Activated CD4-positive, alpha-beta memory T cell treated with anti-CD3 and anti-CD28 coated beads for 36 hours (primary cell): ENCODE measurements at regions not wholly inside any gene's neighbourhood (a gene's known extent, or its start where the extent isn't known, plus 50 kb on each side); places are given as distances from the start of the nearest gene placed in this dataset.

ENCODE experiments used
- CTCF ChIA-PET: fragments of 350-600 bp; sonication (Branson Sonifier 250); formaldehyde crosslinking; loops from one replicate; lab custom pipeline; 2021; ENCODE audit warnings: antibody characterized with exemption, inconsistent platforms; lab: Charles Lee
- POLR2A ChIA-PET: fragments of 350-600 bp; sonication (Branson Sonifier 250); formaldehyde crosslinking; loops from one replicate; lab custom pipeline; 2021; ENCODE audit warnings: antibody characterized with exemption; lab: Charles Lee
- DNase-seq: peaks from one replicate; pipeline ENCODE4 v3.0.0-alpha.2; 2020
- H3K27ac Mint-ChIP-seq: one replicate; pipeline ENCODE4 v1.8.0; 2021; ENCODE audit warnings: mixed read lengths
- H3K27me3 Mint-ChIP-seq: one replicate; pipeline ENCODE4 v1.8.0; 2021; ENCODE audit warnings: mixed read lengths
- H3K36me3 Mint-ChIP-seq: one replicate; pipeline ENCODE4 v1.8.0; 2021; ENCODE audit warnings: mixed read lengths
- H3K4me1 Mint-ChIP-seq: one replicate; pipeline ENCODE4 v1.8.0; 2021; ENCODE audit warnings: low read depth, mixed read lengths
- H3K4me3 Mint-ChIP-seq: one replicate; pipeline ENCODE4 v1.8.0; 2021; ENCODE audit warnings: mild to moderate bottlenecking, mixed read lengths
- H3K9me3 Mint-ChIP-seq: one replicate; pipeline ENCODE4 v1.8.0; 2021; ENCODE audit warnings: mixed read lengths
- intact Hi-C: fragments of 100-400 bp; cut with micrococcal nuclease; formaldehyde crosslinking; loops from one replicate; pipeline ENCODE4 v1.15.1; 2023

GRCh38 chr12:66932126-66932525, 253.2 kb upstream of the GRIP1 start:
- intact Hi-C loops = no loop called here
- no peaks in the 10 kb centered on the region for H3K9me3 Mint-ChIP-seq
- no peaks in the 10 kb centered on the region for H3K36me3 Mint-ChIP-seq
- no peak overlapping the region for H3K27ac Mint-ChIP-seq
- no peak overlapping the region for H3K4me3 Mint-ChIP-seq
- H3K4me1 Mint-ChIP-seq = peaks cover 11% of the 10 kb centered on the region
- ChIA-PET CTCF (no interaction called here), POLR2A (no interaction called here)
- no peak for DNase-seq
- peaks cover 8% of the 10 kb centered on the region for H3K27me3 Mint-ChIP-seq

GRCh38 chr12:66934302-66935062, 255.6 kb upstream of the GRIP1 start:
- ChIA-PET POLR2A (no interaction called here), CTCF (no interaction called here)
- Mint-ChIP-seq H3K36me3 (no peaks in the 10 kb centered on the region), H3K9me3 (no peaks in the 10 kb centered on the region), H3K27ac (no peak overlapping the region), H3K4me3 (no peak overlapping the region), H3K4me1 (peaks cover 4% of the 10 kb centered on the region), H3K27me3 (peaks cover 5% of the 10 kb centered on the region)
- no peak for DNase-seq
- intact Hi-C loops = no loop called here

GRCh38 chr12:66941150-66941549, 262.3 kb upstream of the GRIP1 start:
- no peak for DNase-seq
- Mint-ChIP-seq H3K4me3 (no peak overlapping the region), H3K9me3 (no peaks in the 10 kb centered on the region), H3K4me1 (peaks cover 8% of the 10 kb centered on the region), H3K27ac (no peak overlapping the region), H3K27me3 (peaks cover 2% of the 10 kb centered on the region), H3K36me3 (no peaks in the 10 kb centered on the region)
- CTCF ChIA-PET = no interaction called here
- POLR2A ChIA-PET = interaction anchor here (1.3 kb wide), 1 partner anchor 12 kb away, joined by 4 read pairs; no protein-coding TSS in a partner anchor
- intact Hi-C loops = loop anchor here (1.0 kb wide), 1 partner anchor 12 kb away; no protein-coding TSS in a partner anchor

GRCh38 chr12:66942741-66943465, 264.0 kb upstream of the GRIP1 start:
- no peaks in the 10 kb centered on the region for H3K9me3 Mint-ChIP-seq
- intact Hi-C loops = no loop called here
- H3K4me1 Mint-ChIP-seq = peaks cover 19% of the 10 kb centered on the region
- no peak overlapping the region for H3K27ac Mint-ChIP-seq
- no peak overlapping the region for H3K4me3 Mint-ChIP-seq
- POLR2A ChIA-PET = no interaction called here
- H3K27me3 Mint-ChIP-seq = peaks cover 2% of the 10 kb centered on the region
- DNase-seq = no peak
- H3K36me3 Mint-ChIP-seq = no peaks in the 10 kb centered on the region
- CTCF ChIA-PET = no interaction called here

GRCh38 chr12:66944365-66944764, 265.5 kb upstream of the GRIP1 start:
- intact Hi-C loops = no loop called here
- POLR2A ChIA-PET = no interaction called here
- Mint-ChIP-seq H3K27ac (no peak overlapping the region), H3K27me3 (peaks cover 4% of the 10 kb centered on the region), H3K4me3 (no peak overlapping the region), H3K4me1 (peaks cover 19% of the 10 kb centered on the region), H3K36me3 (no peaks in the 10 kb centered on the region), H3K9me3 (no peaks in the 10 kb centered on the region)
- CTCF ChIA-PET = no interaction called here
- DNase-seq = no peak

- DNase-seq = no peak
- ChIA-PET CTCF (no interaction called here), POLR2A (no interaction called here)
- Mint-ChIP-seq H3K4me1 (peaks cover 19% of the 10 kb centered on the region), H3K9me3 (no peaks in the 10 kb centered on the region), H3K36me3 (no peaks in the 10 kb centered on the region), H3K27ac (no peak overlapping the region), H3K4me3 (no peak overlapping the region), H3K27me3 (peaks cover 4% of the 10 kb centered on the region)
- intact Hi-C loops = no loop called here
Measured at GRCh38 chr12:66945189-66945817, 266.4 kb upstream of the GRIP1 start.

GRCh38 chr12:66947119-66947518, 268.2 kb upstream of the GRIP1 start:
- CTCF ChIA-PET = interaction anchor here (0.6 kb wide), 2 partner anchors 37 to 478 kb away, joined by 3 read pairs; no protein-coding TSS in a partner anchor
- peaks cover 5% of the 10 kb centered on the region for H3K27me3 Mint-ChIP-seq
- peak; percentile 19 for DNase-seq
- no peak overlapping the region for H3K27ac Mint-ChIP-seq
- no peaks in the 10 kb centered on the region for H3K36me3 Mint-ChIP-seq
- intact Hi-C loops = loop anchor here (1.0 to 2.0 kb wide), 3 partner anchors 17 to 32 kb away; no protein-coding TSS in a partner anchor
- H3K9me3 Mint-ChIP-seq = no peaks in the 10 kb centered on the region
- no peak overlapping the region for H3K4me3 Mint-ChIP-seq
- peaks cover 10% of the 10 kb centered on the region for H3K4me1 Mint-ChIP-seq
- POLR2A ChIA-PET = interaction anchor here (0.6 kb wide), 1 partner anchor 1175 kb away, joined by 3 read pairs; no protein-coding TSS in a partner anchor

GRCh38 chr12:66952668-66953067, 273.8 kb upstream of the GRIP1 start:
- Mint-ChIP-seq H3K27me3 (peaks cover 3% of the 10 kb centered on the region), H3K4me1 (peaks cover 2% of the 10 kb centered on the region), H3K36me3 (no peaks in the 10 kb centered on the region), H3K9me3 (no peaks in the 10 kb centered on the region), H3K27ac (no peak overlapping the region), H3K4me3 (no peak overlapping the region)
- intact Hi-C loops = no loop called here
- DNase-seq = no peak
- ChIA-PET POLR2A (no interaction called here), CTCF (no interaction called here)

GRCh38 chr12:66956300-66956699, 277.4 kb upstream of the GRIP1 start:
- no peak for DNase-seq
- no peaks in the 10 kb centered on the region for H3K27me3 Mint-ChIP-seq
- H3K9me3 Mint-ChIP-seq = no peaks in the 10 kb centered on the region
- intact Hi-C loops = no loop called here
- no peaks in the 10 kb centered on the region for H3K36me3 Mint-ChIP-seq
- CTCF ChIA-PET = no interaction called here
- no peak overlapping the region for H3K27ac Mint-ChIP-seq
- POLR2A ChIA-PET = no interaction called here
- H3K4me1 Mint-ChIP-seq = no peaks in the 10 kb centered on the region
- no peak overlapping the region for H3K4me3 Mint-ChIP-seq

GRCh38 chr12:66959276-66959675, 280.4 kb upstream of the GRIP1 start:
- H3K27ac Mint-ChIP-seq = no peak overlapping the region

GRCh38 chr12:66960006-66960405, 281.1 kb upstream of the GRIP1 start:
- peaks cover 1% of the 10 kb centered on the region for H3K36me3 Mint-ChIP-seq
- CTCF ChIA-PET = no interaction called here
- H3K27me3 Mint-ChIP-seq = no peaks in the 10 kb centered on the region
- H3K9me3 Mint-ChIP-seq = no peaks in the 10 kb centered on the region
- H3K4me1 Mint-ChIP-seq = peaks cover 15% of the 10 kb centered on the region
- POLR2A ChIA-PET = no interaction called here
- DNase-seq = no peak
- intact Hi-C loops = no loop called here
- no peak overlapping the region for H3K27ac Mint-ChIP-seq
- H3K4me3 Mint-ChIP-seq = no peak overlapping the region

More at GRCh38 chr12:66959276-66959675, 280.4 kb upstream of the GRIP1 start:
- POLR2A ChIA-PET = no interaction called here
- no peak overlapping the region for H3K4me3 Mint-ChIP-seq
- intact Hi-C loops = no loop called here
- CTCF ChIA-PET = no interaction called here
- H3K27me3 Mint-ChIP-seq = no peaks in the 10 kb centered on the region
- no peaks in the 10 kb centered on the region for H3K9me3 Mint-ChIP-seq
- peaks cover 8% of the 10 kb centered on the region for H3K4me1 Mint-ChIP-seq
- DNase-seq = no peak
- H3K36me3 Mint-ChIP-seq = peaks cover 1% of the 10 kb centered on the region
